HG02642 (cell line): ENCODE measurements at regions not wholly inside any gene's neighbourhood (a gene's known extent, or its start where the extent isn't known, plus 50 kb on each side); places are given as distances from the start of the nearest gene placed in this dataset.
"Not testable (repeated sequence)": the region's sequence is repeated elsewhere in the genome, so short reads cannot be mapped to it uniquely, and the experiment has no call there.

Source experiments
- ATAC-seq: cut with Tn5 transposase; IDR thresholded peaks from one replicate; pipeline ENCODE4 v1.9.1; 2021; ENCODE audit warnings: mild to moderate bottlenecking; ENCODE audit not compliant: unreplicated experiment, poor library complexity

- no peak for ATAC-seq
Measured at GRCh38 chr12:40431169-40431568, 206.4 kb downstream of the LRRK2 start.

- no peak for ATAC-seq
Measured at GRCh38 chr12:40435251-40435650, 210.5 kb downstream of the LRRK2 start.

- ATAC-seq: no peak
Measured at GRCh38 chr12:40435951-40436350, 211.2 kb downstream of the LRRK2 start.

- no peak for ATAC-seq
Measured at GRCh38 chr12:40436564-40436963, 211.8 kb downstream of the LRRK2 start.

- no peak for ATAC-seq
Measured at GRCh38 chr12:40439771-40440492, 215.1 kb downstream of the LRRK2 start.

GRCh38 chr12:40444174-40444573, 219.4 kb downstream of the LRRK2 start:
- no peak for ATAC-seq

- ATAC-seq: peak; percentile 55
Measured at GRCh38 chr12:40446385-40446784, 221.6 kb downstream of the LRRK2 start.

GRCh38 chr12:40448523-40448922, 223.7 kb downstream of the LRRK2 start:
- not testable (repeated sequence) for ATAC-seq

- no peak for ATAC-seq
Measured at GRCh38 chr12:40451661-40452060, 226.9 kb downstream of the LRRK2 start.

- ATAC-seq: no peak
Measured at GRCh38 chr12:40464121-40464520, 228.1 kb upstream of the CNTN1 start.

GRCh38 chr12:40469736-40470135, 222.5 kb upstream of the CNTN1 start:
- no peak for ATAC-seq

GRCh38 chr12:40473962-40474361, 218.3 kb upstream of the CNTN1 start:
- ATAC-seq: no peak

GRCh38 chr12:40474630-40475029, 217.6 kb upstream of the CNTN1 start:
- ATAC-seq: no peak

- ATAC-seq: no peak
Measured at GRCh38 chr12:40499856-40500255, 192.4 kb upstream of the CNTN1 start.

- ATAC-seq: peak; percentile 57
Measured at GRCh38 chr12:40502322-40502721, 189.9 kb upstream of the CNTN1 start.

GRCh38 chr12:40505327-40505726, 186.9 kb upstream of the CNTN1 start:
- ATAC-seq: no peak

GRCh38 chr12:40508421-40508820, 183.8 kb upstream of the CNTN1 start:
- no peak for ATAC-seq

GRCh38 chr12:40511341-40511740, 180.9 kb upstream of the CNTN1 start:
- ATAC-seq: no peak

GRCh38 chr12:40515041-40515816, 177.0 kb upstream of the CNTN1 start:
- ATAC-seq: peak; percentile 63

- no peak for ATAC-seq
Measured at GRCh38 chr12:40522837-40523236, 169.4 kb upstream of the CNTN1 start.

- ATAC-seq: no peak
Measured at GRCh38 chr12:40525054-40525453, 167.2 kb upstream of the CNTN1 start.

- no peak for ATAC-seq
Measured at GRCh38 chr12:40534828-40535227, 157.4 kb upstream of the CNTN1 start.
